HG02973 (cell line): ENCODE measurements at regions not wholly inside any gene's neighbourhood (a gene's known extent, or its start where the extent isn't known, plus 50 kb on each side); places are given as distances from the start of the nearest gene placed in this dataset.

Experiments used
- ATAC-seq: cut with Tn5 transposase; IDR thresholded peaks from one replicate; pipeline ENCODE4 v1.9.1; 2021; ENCODE audit warnings: moderate library complexity; ENCODE audit not compliant: unreplicated experiment

- no peak for ATAC-seq
These were observed 161.3 kb downstream of the GXYLT1 start for GRCh38 chr12:41983394-41983793.

- ATAC-seq, result no peak
These were observed 162.9 kb downstream of the GXYLT1 start for GRCh38 chr12:41981758-41982157.

DNA sequence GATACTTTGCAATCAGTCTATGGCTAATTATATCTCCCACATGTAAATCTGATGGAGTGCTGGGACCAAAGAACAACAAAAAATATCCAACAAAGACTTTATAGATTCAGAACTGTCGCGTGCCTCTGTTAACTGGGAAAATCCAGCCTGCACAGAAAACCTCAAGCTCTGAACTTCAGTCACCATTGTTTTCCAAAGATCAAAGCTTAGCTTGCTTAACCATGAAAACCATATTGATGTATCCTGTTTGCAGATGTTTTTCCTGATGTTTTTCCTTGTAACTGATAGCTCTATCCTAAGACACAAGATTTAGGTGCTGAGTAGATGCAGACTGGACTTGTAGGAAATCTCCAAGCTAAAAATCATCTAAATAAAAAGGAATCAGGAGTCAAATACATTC, 163.7 kb downstream of the GXYLT1 start:
- ATAC-seq, result no peak

- no peak for ATAC-seq
These were observed 164.3 kb downstream of the GXYLT1 start for GRCh38 chr12:41980390-41980789.

DNA sequence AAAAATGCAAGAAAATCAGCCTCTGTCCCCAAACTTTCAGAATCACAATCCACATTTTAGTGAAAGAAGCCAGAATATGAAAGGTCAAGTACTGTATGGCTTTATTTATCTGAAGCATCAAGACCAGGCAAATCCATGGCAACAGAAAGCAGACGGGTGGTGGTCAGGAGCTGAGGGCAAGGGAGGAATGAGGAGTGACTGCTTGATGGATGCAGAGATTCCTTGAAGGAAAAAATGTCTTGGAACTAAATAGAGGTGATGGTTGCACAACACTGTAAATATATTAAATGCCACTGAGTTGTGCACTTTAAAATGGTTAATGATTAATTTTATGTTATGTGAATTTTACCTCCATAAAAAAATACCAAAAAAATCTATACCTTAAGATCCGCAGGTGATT, 165.1 kb downstream of the GXYLT1 start:
- no peak for ATAC-seq

DNA sequence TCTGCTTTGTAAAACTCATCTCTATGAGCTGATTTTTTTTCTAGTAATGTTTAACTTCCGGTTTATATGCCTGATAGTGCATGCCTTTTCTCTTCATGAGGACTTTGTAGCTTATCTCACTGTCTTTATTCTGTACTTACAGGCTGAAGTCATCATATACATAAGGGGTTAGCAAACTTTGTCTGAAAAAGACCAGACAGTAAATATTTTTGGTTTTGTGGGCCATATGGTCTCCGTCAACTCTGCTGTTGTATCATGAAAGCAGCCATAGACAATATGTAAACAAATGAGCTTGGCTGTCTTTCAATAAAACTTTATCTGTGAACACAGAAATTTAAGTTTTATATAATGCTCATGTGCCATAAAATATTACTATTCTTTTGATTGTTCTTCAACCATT, 172.1 kb downstream of the GXYLT1 start:
- ATAC-seq, result no peak

GRCh38 chr12:41972196-41972595, 172.5 kb downstream of the GXYLT1 start:
- no peak for ATAC-seq

DNA sequence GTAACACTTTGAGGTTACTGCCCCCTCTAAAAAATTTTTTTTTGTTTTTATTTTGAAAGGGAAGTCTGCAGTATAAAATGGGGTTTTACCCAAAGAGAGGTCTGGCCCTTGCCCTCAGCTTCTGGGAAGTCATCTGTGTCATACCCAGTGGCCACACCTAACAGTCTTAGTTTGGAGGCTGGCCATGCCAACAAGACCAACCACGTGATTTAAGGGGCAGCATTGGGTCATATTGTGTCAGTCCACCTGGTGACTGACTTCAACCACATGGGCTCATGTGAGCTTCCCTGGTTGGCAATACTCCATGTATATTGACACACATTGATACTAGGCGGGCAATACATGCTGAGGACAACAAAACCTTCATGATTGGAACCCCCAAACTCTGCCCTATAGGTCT, 173.9 kb downstream of the GXYLT1 start:
- no peak for ATAC-seq

DNA sequence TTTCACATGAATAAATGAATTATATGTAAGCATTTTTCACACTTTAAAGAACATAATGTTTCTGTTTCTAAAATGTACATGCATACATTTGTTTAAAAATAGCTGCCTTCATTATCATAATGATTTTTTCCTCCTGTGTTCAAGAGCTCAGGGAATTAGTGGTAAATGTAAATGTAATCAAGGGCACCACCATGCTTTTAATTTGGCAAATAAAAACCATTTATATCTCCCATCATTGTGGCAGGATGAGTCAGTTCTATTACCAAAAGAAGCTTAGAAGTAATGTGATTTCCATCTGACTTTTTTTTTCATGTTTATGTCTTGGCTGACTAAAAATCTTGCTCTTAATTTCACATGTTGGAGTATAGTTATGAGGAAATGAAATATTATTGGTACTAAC, 176.1 kb downstream of the GXYLT1 start:
- no peak for ATAC-seq

DNA sequence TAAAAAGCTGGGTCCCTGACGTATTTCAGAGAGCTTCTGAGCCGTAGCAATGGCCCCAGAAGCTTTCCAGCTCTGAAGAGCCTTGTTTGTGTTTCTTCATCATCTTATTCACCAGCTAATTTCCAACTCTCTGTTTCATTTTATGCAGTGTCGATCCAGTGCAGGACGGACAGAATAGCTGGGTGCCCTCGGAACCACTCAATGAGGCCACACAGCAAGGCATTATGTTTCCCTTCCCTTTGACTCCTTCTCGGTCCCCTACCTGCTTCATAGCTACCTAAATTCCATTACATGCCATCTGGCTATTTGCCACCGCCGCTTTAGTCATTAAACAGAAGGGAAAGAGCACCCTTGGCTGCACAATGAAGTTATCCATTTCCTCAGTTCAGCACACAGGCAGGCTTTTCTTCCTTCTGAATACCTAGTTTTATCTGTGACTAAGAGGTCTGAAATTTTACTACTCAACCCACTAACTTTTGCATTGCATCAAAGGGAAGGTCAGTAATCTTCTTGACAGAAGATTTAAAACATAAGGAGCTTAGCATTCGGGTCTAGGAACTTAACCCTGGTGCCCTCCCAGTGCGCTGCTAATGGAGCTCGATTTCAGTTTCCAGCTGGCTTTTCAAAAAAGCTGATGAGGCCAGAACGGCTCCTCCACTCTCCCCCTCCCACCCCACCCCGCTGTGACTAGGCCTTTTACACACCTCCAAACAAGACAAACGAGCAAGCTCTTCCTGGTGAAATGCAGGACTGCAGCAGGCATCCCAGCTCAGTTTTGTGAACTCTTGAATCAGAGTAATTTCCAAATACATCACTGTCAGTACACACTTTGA, 176.8 kb downstream of the GXYLT1 start:
- ATAC-seq, result no peak

- ATAC-seq, result no peak
These were observed 177.8 kb downstream of the GXYLT1 start for GRCh38 chr12:41966916-41967315.

DNA sequence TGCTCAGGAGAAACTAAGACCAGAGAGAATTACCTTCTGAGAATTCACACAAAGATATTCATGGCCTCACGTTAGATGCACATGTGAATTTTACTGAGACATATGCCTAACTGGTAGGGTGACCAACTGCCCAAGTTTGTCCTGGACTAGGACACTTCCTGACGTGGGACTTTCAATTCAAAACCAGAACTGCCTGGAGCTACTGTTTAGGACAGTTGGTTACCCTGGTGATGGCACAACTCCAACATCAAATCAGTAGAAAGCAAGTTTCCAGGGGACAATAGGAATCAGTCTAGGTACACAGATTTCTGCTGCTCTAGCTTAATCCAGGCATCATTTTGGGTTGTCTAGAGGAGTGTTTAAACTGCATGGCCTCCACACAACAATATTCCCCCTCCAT, 178.7 kb downstream of the GXYLT1 start:
- ATAC-seq, result no peak

- no peak for ATAC-seq
These were observed 181.3 kb downstream of the GXYLT1 start for GRCh38 chr12:41963398-41963797.

GRCh38 chr12:41962171-41962572, 182.5 kb downstream of the GXYLT1 start:
- ATAC-seq, result no peak

- no peak for ATAC-seq
These were observed 185.4 kb downstream of the GXYLT1 start for GRCh38 chr12:41959271-41959670.

GRCh38 chr12:41956353-41956752, 188.3 kb downstream of the GXYLT1 start:
- ATAC-seq, result no peak

- ATAC-seq, result no peak
These were observed 194.2 kb downstream of the GXYLT1 start for GRCh38 chr12:41950455-41950854.

GRCh38 chr12:41946106-41946505, 198.6 kb downstream of the GXYLT1 start:
- no peak for ATAC-seq

- ATAC-seq, result no peak
These were observed 200.5 kb downstream of the GXYLT1 start for GRCh38 chr12:41944216-41944615.

- ATAC-seq, result no peak
These were observed 201.0 kb downstream of the GXYLT1 start for GRCh38 chr12:41943671-41944070.

- ATAC-seq, result no peak
These were observed 202.3 kb downstream of the GXYLT1 start for GRCh38 chr12:41942354-41942753.

- ATAC-seq, result no peak
These were observed 203.6 kb downstream of the GXYLT1 start for GRCh38 chr12:41941079-41941478.

DNA sequence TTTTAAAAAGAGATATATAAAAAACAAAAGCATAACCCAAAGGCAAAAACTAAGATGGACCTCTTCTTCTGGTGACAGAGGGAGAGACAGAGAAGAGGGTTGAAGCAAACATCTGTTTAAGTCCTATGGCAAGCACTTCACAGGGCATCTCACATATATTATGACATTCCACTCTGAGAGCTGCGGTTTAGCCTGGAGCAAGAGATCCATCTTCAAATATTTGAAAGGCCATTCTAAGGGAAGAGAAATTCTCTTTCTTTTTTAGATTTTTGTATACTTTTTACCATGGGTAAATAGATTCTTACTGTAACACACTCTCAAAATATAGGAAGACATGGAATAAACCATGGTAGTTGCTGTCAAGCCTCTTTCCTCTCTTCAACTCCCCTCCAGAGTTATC, 204.1 kb downstream of the GXYLT1 start:
- no peak for ATAC-seq
